H1 (cell line): ENCODE measurements at regions not wholly inside any gene's neighbourhood (a gene's known extent, or its start where the extent isn't known, plus 50 kb on each side); places are given as distances from the start of the nearest gene placed in this dataset.
"Not testable (repeated sequence)": the region's sequence is repeated elsewhere in the genome, so short reads cannot be mapped to it uniquely, and the experiment has no call there.

ENCODE experiments used
- CTCF ChIA-PET: fragments of 300-600 bp; sonication (Branson Sonifier 250); formaldehyde crosslinking; loops from one replicate; lab custom pipeline; 2021; ENCODE audit not compliant: partially characterized antibody; lab: Charles Lee
- POLR2A ChIA-PET: fragments of 300-600 bp; sonication (Branson Sonifier 250); formaldehyde crosslinking; loops from one replicate; lab custom pipeline; 2021; ENCODE audit warnings: inconsistent platforms; ENCODE audit not compliant: partially characterized antibody; lab: Charles Lee
- DNase-seq, 2 experiments: peaks; one replicate each; pipeline versions ENCODE4 v3.0.0 to v3.0.0-alpha.2; 2010 to 2022; ENCODE audit warnings: low spot score in 2 of 2, low read depth in 1 of 2, mixed read lengths in 1 of 2
- FAIRE-seq: peaks from 2 replicates; lab custom pipeline; 2011; peaks lifted over from hg19 to GRCh38; lab: Jason Lieb, UNC
- H2AFZ ChIP-seq: 2 replicates; pipeline ENCODE4 v1.8.1; 2012; ENCODE audit warnings: low read length, inconsistent platforms
- H2AK5ac ChIP-seq: 2 replicates; pipeline ENCODE4 v1.6.1; 2013; ENCODE audit warnings: low read depth, low read length
- H2BK120ac ChIP-seq: replicated peaks from 2 replicates; pipeline ENCODE3; 2013; ENCODE audit warnings: low read depth, low read length, inconsistent platforms
- H2BK12ac ChIP-seq: 2 replicates; pipeline ENCODE4 v1.6.1; 2013; ENCODE audit warnings: low read depth, low read length
- H2BK15ac ChIP-seq: 2 replicates; pipeline ENCODE4 v1.6.1; 2013; ENCODE audit warnings: low read length
- H2BK20ac ChIP-seq: 2 replicates; pipeline ENCODE4 v1.6.1; 2013; ENCODE audit warnings: low read length
- H2BK5ac ChIP-seq: 2 replicates; pipeline ENCODE4 v1.6.1; 2013; ENCODE audit warnings: low read depth, low read length
- H3K14ac ChIP-seq: 2 replicates; pipeline ENCODE4 v1.6.1; 2013; ENCODE audit warnings: inconsistent platforms; ENCODE audit not compliant: insufficient read length
- H3K18ac ChIP-seq: 2 replicates; pipeline ENCODE4 v1.6.1; 2013; ENCODE audit warnings: low read length; ENCODE audit errors: extremely low read depth
- H3K23ac ChIP-seq: 2 replicates; pipeline ENCODE4 v1.6.1; 2013; ENCODE audit warnings: inconsistent platforms; ENCODE audit not compliant: insufficient read length
- H3K23me2 ChIP-seq: 2 replicates; pipeline ENCODE4 v1.6.1; 2013; ENCODE audit warnings: low read depth, low read length
- H3K27ac ChIP-seq: 2 replicates; pipeline ENCODE4 v1.6.1; 2011; ENCODE audit warnings: low read depth, low read length, inconsistent platforms
- H3K27me3 ChIP-seq, 4 experiments: replicated peaks in 1 of 4; 1 replicate in 1 of 4; 2 replicates in 3 of 4; pipeline versions ENCODE4 v1.6.1 to v1.8.1; 2011 to 2013; ENCODE audit warnings: low read length in 3 of 4, mild to moderate bottlenecking in 3 of 4, inconsistent platforms in 2 of 4, mixed read lengths in 2 of 4, moderate library complexity in 1 of 4; ENCODE audit not compliant: control insufficient read depth in 3 of 4, insufficient read depth in 3 of 4; ENCODE audit errors: extremely low read depth in 1 of 4
- H3K36me3 ChIP-seq, 4 experiments: 2 replicates each; pipeline versions ENCODE4 v1.6.1 to v1.8.1; 2011 to 2013; ENCODE audit warnings: mild to moderate bottlenecking in 4 of 4, low read length in 3 of 4, moderate library complexity in 2 of 4, control low read depth in 1 of 4, inconsistent platforms in 1 of 4; ENCODE audit not compliant: insufficient read depth in 4 of 4, control insufficient read depth in 2 of 4
- H3K4ac ChIP-seq: replicated peaks from 2 replicates; pipeline ENCODE3; 2013; ENCODE audit warnings: low read length, low read depth, mixed read lengths, inconsistent platforms; ENCODE audit not compliant: insufficient read length
- H3K4me1 ChIP-seq, 4 experiments: replicated peaks in 1 of 4; 1 replicate in 1 of 4; 2 replicates in 3 of 4; pipeline versions ENCODE4 v1.6.1 to v1.8.1; 2011 to 2013; ENCODE audit warnings: low read length in 3 of 4, inconsistent platforms in 2 of 4, mixed read lengths in 1 of 4; ENCODE audit not compliant: insufficient read depth in 4 of 4, control insufficient read depth in 3 of 4
- H3K4me2 ChIP-seq, 2 experiments: 2 replicates each; pipeline versions ENCODE4 v1.6.1 to v1.8.1; 2011 to 2013; ENCODE audit warnings: low read depth in 2 of 2, low read length in 2 of 2, control low read depth in 1 of 2, inconsistent platforms in 1 of 2, mild to moderate bottlenecking in 1 of 2; ENCODE audit not compliant: insufficient read depth in 1 of 2
- H3K4me3 ChIP-seq, 4 experiments: fragments of 200-600, 300-600 bp in 1 of 4; sonication (generic), shearing (Covaris generic), sonication (Bioruptor Twin) in 1 of 4; 2 replicates each; pipeline versions ENCODE4 v1.5.1 to v1.8.1; 2011 to 2016; ENCODE audit warnings: low read length in 4 of 4, low read depth in 3 of 4, control low read depth in 2 of 4, inconsistent platforms in 2 of 4, mild to moderate bottlenecking in 2 of 4, mixed read lengths in 1 of 4, moderate library complexity in 1 of 4; ENCODE audit not compliant: insufficient read depth in 2 of 4; ENCODE audit errors: extremely low read depth in 1 of 4
- H3K56ac ChIP-seq: replicated peaks from 2 replicates; pipeline ENCODE3; 2013; ENCODE audit warnings: low read depth, mild to moderate bottlenecking, mixed read lengths, low read length, inconsistent platforms; ENCODE audit not compliant: insufficient read length
- H3K79me1 ChIP-seq: 2 replicates; pipeline ENCODE4 v1.6.1; 2013; ENCODE audit warnings: low read depth, low read length, control low read depth
- H3K79me2 ChIP-seq, 2 experiments: 2 replicates each; pipeline versions ENCODE4 v1.6.1 to v1.8.1; 2012 to 2013; ENCODE audit warnings: low read length in 2 of 2, mild to moderate bottlenecking in 2 of 2, inconsistent platforms in 1 of 2; ENCODE audit not compliant: insufficient read depth in 2 of 2, control insufficient read depth in 1 of 2
- H3K9ac ChIP-seq, 4 experiments: replicated peaks in 1 of 4; 1 replicate in 1 of 4; 2 replicates in 3 of 4; pipeline versions ENCODE4 v1.6.1 to v1.8.1; 2011 to 2013; ENCODE audit warnings: low read depth in 3 of 4, low read length in 3 of 4, control low read depth in 2 of 4, mild to moderate bottlenecking in 2 of 4, moderate library complexity in 2 of 4, inconsistent platforms in 1 of 4; ENCODE audit errors: extremely low read depth in 1 of 4
- H3K9me3 ChIP-seq, 2 experiments: 2 replicates each; pipeline versions ENCODE4 v1.6.1 to v1.8.1; 2012 to 2013; ENCODE audit warnings: mild to moderate bottlenecking in 2 of 2, moderate library complexity in 2 of 2, control low read depth in 1 of 2, inconsistent platforms in 1 of 2, low read depth in 1 of 2, low read length in 1 of 2, mixed read lengths in 1 of 2; ENCODE audit not compliant: insufficient read depth in 2 of 2
- H4K20me1 ChIP-seq, 2 experiments: replicated peaks in 1 of 2; 2 replicates each; pipeline versions ENCODE3 to v1.8.1; 2011 to 2013; ENCODE audit warnings: inconsistent platforms in 2 of 2, low read length in 2 of 2, mild to moderate bottlenecking in 1 of 2; ENCODE audit not compliant: insufficient read depth in 2 of 2, control insufficient read depth in 1 of 2
- H4K5ac ChIP-seq: 2 replicates; pipeline ENCODE4 v1.6.1; 2013; ENCODE audit warnings: low read length, low read depth, mixed read lengths, inconsistent platforms; ENCODE audit not compliant: insufficient read length
- H4K8ac ChIP-seq: 2 replicates; pipeline ENCODE4 v1.8.0; 2013; ENCODE audit warnings: mild to moderate bottlenecking, moderate library complexity, low read length, inconsistent platforms; ENCODE audit not compliant: insufficient read depth; ENCODE audit errors: extremely low read depth
- H4K91ac ChIP-seq: replicated peaks from 2 replicates; pipeline ENCODE3; 2013; ENCODE audit warnings: low read length, mixed read lengths, inconsistent platforms; ENCODE audit not compliant: insufficient read length
- WGBS, 2 experiments: shearing (Covaris generic) in 1 of 2; methylation state at CpG; one replicate each; pipeline versions ENCODE4 v1.1.6 to v1.1.7; 2013 to 2015; ENCODE audit warnings: low lambda C conversion rate in 2 of 2, mixed read lengths in 2 of 2, inconsistent platforms in 1 of 2, low coverage in 1 of 2, missing lambda C conversion rate in 1 of 2; ENCODE audit not compliant: insufficient replicate concordance in 2 of 2, insufficient coverage in 1 of 2, insufficient read length in 1 of 2; ENCODE audit errors: extremely low coverage in 1 of 2, missing lambda C conversion rate in 1 of 2; 5-methylcytosine and 5-hydroxymethylcytosine counted together

GRCh38 chr10:63984061-63984460 lies 462.9 kb downstream of the REEP3 start:
- H2BK15ac ChIP-seq, H2BK12ac ChIP-seq, H3K36me3 ChIP-seq, H3K4ac ChIP-seq, POLR2A ChIA-PET, H3K79me2 ChIP-seq, H2BK120ac ChIP-seq, H3K4me1 ChIP-seq, H2BK5ac ChIP-seq, H2BK20ac ChIP-seq, H2AFZ ChIP-seq, H2AK5ac ChIP-seq, DNase-seq, H3K4me2 ChIP-seq, H3K14ac ChIP-seq, H3K27ac ChIP-seq, H3K23ac ChIP-seq, FAIRE-seq, H4K91ac ChIP-seq, H4K5ac ChIP-seq, H3K4me3 ChIP-seq, H3K27me3 ChIP-seq, H4K20me1 ChIP-seq, H3K9ac ChIP-seq, H3K79me1 ChIP-seq, H3K23me2 ChIP-seq, H3K56ac ChIP-seq, H4K8ac ChIP-seq, H3K18ac ChIP-seq: not testable (repeated sequence)
- 65% methylated on average over 2 of the region's 2 CpGs; no CpG with 5 or more reads in 1 of the 2 experiments for WGBS, 2 experiments
- H3K9me3 ChIP-seq = peaks cover 9 to 26% of the 10 kb centered on the region in 2 experiments
- CTCF ChIA-PET = interaction anchor here (1.5 to 3.3 kb wide), 2 partner anchors 10 to 57 kb away, joined by 5 to 16 read pairs; no protein-coding TSS in a partner anchor
